GM12874 (cell line): ENCODE measurements at regions not wholly inside any gene's neighbourhood (a gene's known extent, or its start where the extent isn't known, plus 50 kb on each side); places are given as distances from the start of the nearest gene placed in this dataset.

Experiments used
- TF ChIP-seq, protein P1 (sequence below): IDR thresholded peaks from 2 replicates; pipeline ENCODE4 v1.5.1; 2011; ENCODE audit warnings: low read depth, mild to moderate bottlenecking, control low read depth, low read length, moderate library complexity; ENCODE audit not compliant: insufficient read depth

DNA sequence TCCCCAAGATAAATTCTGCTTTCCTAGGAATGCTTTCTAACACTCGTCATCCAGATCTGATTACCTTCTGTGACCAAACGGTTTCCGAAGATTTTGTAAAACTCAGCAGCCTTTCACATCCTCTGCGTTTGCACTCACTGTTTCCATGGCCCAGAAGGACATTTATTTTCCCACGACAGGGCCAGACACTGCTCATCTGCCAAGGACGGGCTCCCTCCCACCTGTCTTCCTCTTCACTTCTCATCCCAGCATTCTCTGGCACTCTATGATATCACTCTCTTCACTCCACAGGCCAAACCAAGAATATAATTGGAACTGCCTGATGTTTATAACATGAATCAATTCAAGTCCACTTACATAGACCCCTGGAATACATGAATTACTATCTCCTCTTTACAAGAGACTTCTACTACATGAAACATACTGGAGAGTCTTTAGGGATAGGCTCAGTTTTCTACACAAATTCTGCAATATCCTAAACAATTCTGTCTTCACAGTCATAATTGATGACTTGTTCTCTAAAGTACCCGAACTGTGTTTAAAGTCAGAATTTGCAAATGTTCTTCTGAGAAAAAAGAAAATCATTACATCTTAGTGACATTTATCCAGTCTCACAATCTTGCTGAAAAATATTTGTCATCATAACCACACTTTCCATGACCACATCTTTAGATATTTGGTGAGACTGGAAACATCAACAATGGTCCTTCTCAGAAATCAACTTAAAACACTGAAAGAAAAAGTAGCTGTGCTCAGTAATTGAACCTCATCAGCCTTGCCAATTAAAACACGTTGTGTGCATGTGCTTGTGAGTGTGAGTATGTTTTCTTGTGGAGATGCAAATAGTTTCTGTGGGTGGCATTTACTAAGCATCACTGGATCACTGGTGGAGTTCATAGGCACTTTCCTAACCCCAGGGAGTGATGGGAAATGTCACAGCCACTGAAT, 79.5 kb upstream of the PRSS58 start:
- TF ChIP-seq, protein P1, sequence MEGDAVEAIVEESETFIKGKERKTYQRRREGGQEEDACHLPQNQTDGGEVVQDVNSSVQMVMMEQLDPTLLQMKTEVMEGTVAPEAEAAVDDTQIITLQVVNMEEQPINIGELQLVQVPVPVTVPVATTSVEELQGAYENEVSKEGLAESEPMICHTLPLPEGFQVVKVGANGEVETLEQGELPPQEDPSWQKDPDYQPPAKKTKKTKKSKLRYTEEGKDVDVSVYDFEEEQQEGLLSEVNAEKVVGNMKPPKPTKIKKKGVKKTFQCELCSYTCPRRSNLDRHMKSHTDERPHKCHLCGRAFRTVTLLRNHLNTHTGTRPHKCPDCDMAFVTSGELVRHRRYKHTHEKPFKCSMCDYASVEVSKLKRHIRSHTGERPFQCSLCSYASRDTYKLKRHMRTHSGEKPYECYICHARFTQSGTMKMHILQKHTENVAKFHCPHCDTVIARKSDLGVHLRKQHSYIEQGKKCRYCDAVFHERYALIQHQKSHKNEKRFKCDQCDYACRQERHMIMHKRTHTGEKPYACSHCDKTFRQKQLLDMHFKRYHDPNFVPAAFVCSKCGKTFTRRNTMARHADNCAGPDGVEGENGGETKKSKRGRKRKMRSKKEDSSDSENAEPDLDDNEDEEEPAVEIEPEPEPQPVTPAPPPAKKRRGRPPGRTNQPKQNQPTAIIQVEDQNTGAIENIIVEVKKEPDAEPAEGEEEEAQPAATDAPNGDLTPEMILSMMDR: no peak

DNA sequence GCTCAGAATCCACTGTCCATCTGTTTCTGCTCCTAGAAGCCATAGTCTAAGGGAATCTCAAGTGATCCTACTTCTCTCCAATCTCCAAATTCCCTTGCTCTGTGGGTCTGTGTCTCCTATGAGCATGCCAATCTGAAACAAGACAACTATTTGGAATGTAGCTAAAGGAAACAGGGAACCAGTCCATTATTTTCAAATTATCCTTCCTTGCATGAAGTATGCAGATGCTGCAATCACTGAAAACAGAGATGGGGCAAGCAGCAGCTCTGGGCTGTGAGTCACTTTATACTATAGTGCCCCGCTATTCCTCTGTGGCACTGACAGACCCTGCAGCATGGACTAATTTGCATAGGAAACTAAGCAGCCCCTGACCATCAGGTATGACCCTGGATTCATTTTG, 76.9 kb upstream of the PRSS58 start:
- TF ChIP-seq, protein P1: no peak

DNA sequence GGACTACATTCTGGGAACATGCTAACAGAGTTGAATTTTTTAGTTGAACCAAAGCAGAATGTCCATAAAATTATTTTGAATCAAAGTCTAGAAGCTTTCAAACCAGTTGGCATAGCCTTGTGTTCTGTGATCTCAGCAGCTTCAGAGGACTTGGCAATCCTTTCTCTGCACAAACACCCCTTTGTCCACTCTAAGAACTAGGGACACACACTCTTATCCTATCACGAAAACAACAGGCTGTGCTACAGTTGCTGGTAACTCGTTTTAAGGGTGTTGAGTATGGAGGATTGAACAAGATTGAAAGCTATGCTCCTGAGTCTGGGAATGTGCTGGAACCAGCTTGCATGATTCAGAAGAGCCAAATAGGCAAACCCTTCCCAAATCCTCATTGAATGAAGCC, 76.4 kb upstream of the PRSS58 start:
- TF ChIP-seq, protein P1: no peak

DNA sequence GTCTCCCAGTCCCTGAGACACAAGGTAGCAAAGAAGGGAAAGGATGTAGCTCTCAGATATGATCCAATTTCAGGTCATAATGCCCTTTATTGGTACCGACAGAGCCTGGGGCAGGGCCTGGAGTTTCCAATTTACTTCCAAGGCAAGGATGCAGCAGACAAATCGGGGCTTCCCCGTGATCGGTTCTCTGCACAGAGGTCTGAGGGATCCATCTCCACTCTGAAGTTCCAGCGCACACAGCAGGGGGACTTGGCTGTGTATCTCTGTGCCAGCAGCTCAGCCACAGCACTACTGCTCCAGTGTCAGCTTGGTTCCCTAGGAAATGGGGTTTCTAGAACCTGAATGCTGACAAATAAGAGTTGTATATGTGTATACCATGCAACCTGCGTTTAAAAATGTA, 74.6 kb upstream of the PRSS58 start:
- TF ChIP-seq, protein P1: no peak

DNA sequence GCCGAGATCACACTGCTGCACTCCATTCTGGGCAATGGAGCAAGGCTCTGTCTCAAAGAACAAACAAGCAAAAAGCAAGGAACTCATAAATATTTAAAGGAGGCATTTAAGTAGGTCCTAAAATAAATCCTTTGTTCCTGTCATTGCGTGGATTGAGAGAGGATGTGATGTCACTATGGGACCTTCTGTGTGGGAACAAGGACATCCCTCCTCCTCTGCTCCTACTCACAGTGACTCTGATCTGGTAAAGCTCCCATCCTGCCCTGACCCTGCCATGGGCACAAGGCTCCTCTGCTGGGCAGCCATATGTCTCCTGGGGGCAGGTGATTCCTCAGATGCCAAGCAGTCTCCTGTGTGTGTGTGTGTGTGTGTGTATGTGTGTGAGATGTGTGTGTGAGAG, 74.1 kb upstream of the PRSS58 start:
- TF ChIP-seq, protein P1: no peak

DNA sequence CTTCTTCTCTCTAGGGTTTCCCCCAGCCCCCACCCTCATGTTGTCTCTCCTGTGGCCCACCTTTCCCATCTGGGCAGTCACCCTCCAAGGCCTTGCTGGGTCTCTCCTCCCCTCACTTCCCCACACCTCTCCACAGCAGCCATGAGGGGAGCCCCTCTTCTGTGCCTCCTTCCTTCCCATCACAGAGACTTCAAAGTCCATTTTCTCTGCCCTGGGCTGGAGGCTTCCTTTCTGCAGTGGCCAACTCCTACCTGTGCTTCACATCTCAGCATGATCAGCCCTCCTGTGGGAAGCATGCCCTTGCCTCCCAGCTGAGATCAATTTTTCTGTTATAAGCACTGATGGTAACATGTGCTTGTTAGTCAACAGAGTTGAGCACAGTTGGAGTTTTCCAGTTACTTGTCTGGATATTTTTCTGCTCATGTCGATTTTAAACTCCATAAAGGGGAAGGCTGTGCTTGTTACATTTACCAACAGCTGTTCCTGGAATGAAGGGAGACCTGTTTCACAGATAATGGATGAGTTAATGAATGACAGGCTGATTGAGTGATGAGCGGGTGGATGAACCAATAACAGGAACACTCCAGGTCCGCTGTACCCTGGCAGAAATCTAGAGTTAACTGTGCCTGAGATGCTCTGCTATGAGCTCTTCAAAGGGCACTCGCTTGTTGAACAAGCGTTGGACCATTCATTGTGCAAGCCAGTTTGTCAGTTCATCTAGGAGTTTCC, 71.4 kb upstream of the PRSS58 start:
- TF ChIP-seq, protein P1: no peak

DNA sequence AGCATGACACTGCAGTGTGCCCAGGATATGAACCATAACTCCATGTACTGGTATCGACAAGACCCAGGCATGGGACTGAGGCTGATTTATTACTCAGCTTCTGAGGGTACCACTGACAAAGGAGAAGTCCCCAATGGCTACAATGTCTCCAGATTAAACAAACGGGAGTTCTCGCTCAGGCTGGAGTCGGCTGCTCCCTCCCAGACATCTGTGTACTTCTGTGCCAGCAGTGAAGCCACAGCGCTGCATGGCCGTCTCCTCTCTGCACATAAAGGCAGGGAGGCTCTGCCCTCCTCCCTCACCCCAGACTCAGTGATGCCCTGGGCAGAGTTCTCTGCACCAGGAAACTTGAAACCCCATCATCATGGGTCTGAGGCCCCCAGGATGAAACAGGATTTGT, 70.7 kb upstream of the PRSS58 start:
- TF ChIP-seq, protein P1: no peak
